Pancreas (tissue), 10 donors: ENCODE measurements at regions not wholly inside any gene's neighbourhood (a gene's known extent, or its start where the extent isn't known, plus 50 kb on each side); places are given as distances from the start of the nearest gene placed in this dataset.

Experiments
- ATAC-seq, 4 donors: fragments of 200-7000 bp; cut with Tn5 transposase; one replicate each; pipeline versions ENCODE4 v1.8.0 to v1.9.1; 2020; ENCODE audit warnings: mild to moderate bottlenecking in 4 of 4, moderate library complexity in 4 of 4
- DNase-seq, 6 donors: peaks; one replicate each; pipeline ENCODE4 v3.0.0-alpha.2; 2020
- FAIRE-seq: peaks from 2 replicates; lab custom pipeline; 2012; peaks lifted over from hg19 to GRCh38; lab: Jason Lieb, UNC
- H3K27ac ChIP-seq, 4 donors: fragments of 200-600 bp; sonication (generic); 1 replicate in 3 of 4; 2 replicates in 1 of 4; pipeline versions ENCODE4 v1.5.0 to v1.8.0; 2020
- H3K27me3 ChIP-seq, 4 donors: fragments of 200-600 bp; one replicate each; pipeline ENCODE4 v1.8.0; 2021
- H3K36me3 ChIP-seq, 3 donors: fragments of 200-600 bp; sonication (generic) in 1 of 3; one replicate each; pipeline versions ENCODE4 v1.5.0 to v1.8.0; 2020 to 2021
- H3K4me1 ChIP-seq, 3 donors: fragments of 200-600 bp; one replicate each; pipeline ENCODE4 v1.8.0; 2021
- H3K4me3 ChIP-seq, 4 donors: fragments of 200-600 bp; sonication (generic) in 2 of 4; one replicate each; pipeline versions ENCODE4 v1.5.0 to v1.8.0; 2020 to 2021
- H3K9me3 ChIP-seq, 4 donors: fragments of 200-600 bp; one replicate each; pipeline ENCODE4 v1.8.0; 2021
- WGBS, 2 donors: extraction: QIAGEN DNeasy Blood & Tissue Kit; methylation state at CpG; one replicate each; pipeline ENCODE4 v1.1.7; 2013; 5-methylcytosine and 5-hydroxymethylcytosine counted together
- intact Hi-C, 3 donors: fragments of 100-400 bp; cut with DNase I; formaldehyde crosslinking; loops; one replicate each; pipeline versions ENCODE4 v1.11.1 to v1.14.2; 2022
- TF ChIP-seq, protein P1 (sequence below), 4 donors: fragments of 200-600 bp; sonication (generic) in 3 of 4; IDR thresholded peaks; one replicate each; pipeline versions ENCODE4 v1.5.0 to v1.8.0; 2021; ENCODE audit warnings: antibody characterized with exemption in 4 of 4
- donor health status: healthy with polysubstance abuse.
- donor health status: DM: no; HTN: no; CAD: no; lungs with moderate emphysema.
- donor health status: DM: no; HTN: no; CAD: no.
- donor health status: control.
- donor health status: control.
- donor health status: Bipolar disorder and iron deficiency.
- donor health status: DM: yes; HTN: yes; CAD: no.
- donor health status: DM: no; HTN: no; CAD: no.
- donor health status: DM: no; HTN: no; CAD: no.
- donor health status: DM: yes; HTN: yes; CAD: no.

DNA sequence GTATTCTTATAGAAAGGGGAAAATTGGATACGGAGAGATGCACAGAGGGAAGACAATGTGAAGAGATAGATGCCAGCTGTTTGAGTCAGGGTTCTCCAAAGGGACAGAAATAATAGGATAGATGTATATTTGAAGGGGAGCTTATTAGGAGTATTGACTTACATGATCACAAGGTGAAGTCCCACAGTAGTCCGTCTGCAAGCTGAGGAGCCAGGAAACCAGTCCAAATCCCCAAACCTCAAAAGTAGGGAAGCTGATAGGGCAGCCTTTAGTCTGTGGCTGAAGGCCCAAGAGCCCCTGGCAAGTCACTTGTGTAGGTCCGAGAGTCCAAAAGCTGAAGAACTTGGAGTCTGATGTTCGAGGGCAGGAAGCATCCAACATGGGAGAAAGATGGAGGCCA, 569.6 kb upstream of the LARGE1 start:
- no peak overlapping the region for H3K27ac ChIP-seq
- intact Hi-C loops, result no loop called here
- ATAC-seq (no peak), FAIRE-seq (no peak), DNase-seq (no peak)
- TF ChIP-seq, protein P1, sequence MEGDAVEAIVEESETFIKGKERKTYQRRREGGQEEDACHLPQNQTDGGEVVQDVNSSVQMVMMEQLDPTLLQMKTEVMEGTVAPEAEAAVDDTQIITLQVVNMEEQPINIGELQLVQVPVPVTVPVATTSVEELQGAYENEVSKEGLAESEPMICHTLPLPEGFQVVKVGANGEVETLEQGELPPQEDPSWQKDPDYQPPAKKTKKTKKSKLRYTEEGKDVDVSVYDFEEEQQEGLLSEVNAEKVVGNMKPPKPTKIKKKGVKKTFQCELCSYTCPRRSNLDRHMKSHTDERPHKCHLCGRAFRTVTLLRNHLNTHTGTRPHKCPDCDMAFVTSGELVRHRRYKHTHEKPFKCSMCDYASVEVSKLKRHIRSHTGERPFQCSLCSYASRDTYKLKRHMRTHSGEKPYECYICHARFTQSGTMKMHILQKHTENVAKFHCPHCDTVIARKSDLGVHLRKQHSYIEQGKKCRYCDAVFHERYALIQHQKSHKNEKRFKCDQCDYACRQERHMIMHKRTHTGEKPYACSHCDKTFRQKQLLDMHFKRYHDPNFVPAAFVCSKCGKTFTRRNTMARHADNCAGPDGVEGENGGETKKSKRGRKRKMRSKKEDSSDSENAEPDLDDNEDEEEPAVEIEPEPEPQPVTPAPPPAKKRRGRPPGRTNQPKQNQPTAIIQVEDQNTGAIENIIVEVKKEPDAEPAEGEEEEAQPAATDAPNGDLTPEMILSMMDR (IDR thresholded peaks at IDR 0.05), result no peak
- 42 to 65% methylated on average over 4 of the region's 4 CpGs for WGBS, 2 donors
- H3K27me3 ChIP-seq, result no peaks in the 10 kb centered on the region
- no peak overlapping the region for H3K4me3 ChIP-seq
- no peaks in the 10 kb centered on the region for H3K36me3 ChIP-seq
- H3K4me1 ChIP-seq, result no peaks in the 10 kb centered on the region
- no peaks in the 10 kb centered on the region for H3K9me3 ChIP-seq

DNA sequence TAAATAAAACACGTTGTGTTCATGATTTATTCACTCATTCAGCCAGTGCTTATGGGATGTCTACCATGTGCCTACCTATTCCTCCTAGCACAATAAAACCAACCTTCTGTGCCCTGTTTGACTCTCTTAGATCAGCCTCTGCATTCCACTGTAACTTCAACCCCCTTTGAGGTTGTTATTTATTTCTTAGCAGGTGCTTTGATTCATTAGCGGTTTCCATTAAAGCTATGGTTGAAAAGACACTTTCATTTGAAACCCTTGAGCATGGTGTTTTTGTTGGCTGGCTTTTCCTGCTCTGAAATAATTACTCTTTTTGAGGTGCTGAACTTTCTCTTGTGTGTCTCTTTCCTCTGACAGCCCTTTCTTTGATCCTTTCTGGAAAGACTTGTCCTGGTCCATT, 570.6 kb upstream of the LARGE1 start:
- 37 to 38% methylated on average over 2 of the region's 2 CpGs for whole genome bisulfite sequencing, 2 donors
- FAIRE-seq, result no peak
- Histone ChIP-seq H3K27me3 (no peaks in the 10 kb centered on the region), H3K4me3 (no peak overlapping the region), H3K36me3 (no peaks in the 10 kb centered on the region), H3K27ac (no peak overlapping the region), H3K9me3 (no peaks in the 10 kb centered on the region), H3K4me1 (no peaks in the 10 kb centered on the region)
- ATAC-seq, result no peak
- intact Hi-C loops, result no loop called here
- DNase-seq, result no peak
- TF ChIP-seq, protein P1 (IDR thresholded peaks at IDR 0.05), result no peak

- Histone ChIP-seq H3K4me3 (no peak overlapping the region), H3K27ac (no peak overlapping the region), H3K27me3 (no peaks in the 10 kb centered on the region), H3K36me3 (no peaks in the 10 kb centered on the region), H3K9me3 (no peaks in the 10 kb centered on the region), H3K4me1 (no peaks in the 10 kb centered on the region)
- intact Hi-C loops, result no loop called here
- FAIRE-seq, result no peak
- ATAC-seq, result peak in 1 of 4 donors; percentile 71
- no peak for DNase-seq
- TF ChIP-seq, protein P1 (IDR thresholded peaks at IDR 0.05), result no peak
- 6 to 20% methylated on average over 3 of the region's 3 CpGs for WGBS, 2 donors
These were observed 572.5 kb upstream of the ISX start for GRCh38 chr22:34493486-34493885.

- no peak for ATAC-seq
- Histone ChIP-seq H3K27me3 (no peaks in the 10 kb centered on the region), H3K36me3 (no peaks in the 10 kb centered on the region), H3K27ac (no peak overlapping the region), H3K4me3 (no peak overlapping the region), H3K4me1 (no peaks in the 10 kb centered on the region), H3K9me3 (no peaks in the 10 kb centered on the region)
- intact Hi-C loops, result no loop called here
- TF ChIP-seq, protein P1 (IDR thresholded peaks at IDR 0.05), result no peak
- DNase-seq, result no peak
- FAIRE-seq, result no peak
- 80 to 84% methylated on average over 1 of the region's 1 CpG for WGBS, 2 donors
These were observed 564.5 kb upstream of the ISX start for GRCh38 chr22:34501366-34501965.

GRCh38 chr22:34502821-34503220, 563.1 kb upstream of the ISX start:
- Histone ChIP-seq H3K4me1 (no peaks in the 10 kb centered on the region), H3K27ac (no peak overlapping the region), H3K27me3 (no peaks in the 10 kb centered on the region), H3K9me3 (no peaks in the 10 kb centered on the region), H3K4me3 (no peak overlapping the region), H3K36me3 (no peaks in the 10 kb centered on the region)
- FAIRE-seq (no peak), ATAC-seq (no peak), DNase-seq (no peak)
- intact Hi-C loops, result no loop called here
- 32 to 47% methylated on average over 5 of the region's 5 CpGs for WGBS, 2 donors
- TF ChIP-seq, protein P1 (IDR thresholded peaks at IDR 0.05), result no peak
